Epithelial cell of esophagus (primary cell): ENCODE measurements at regions not wholly inside any gene's neighbourhood (a gene's known extent, or its start where the extent isn't known, plus 50 kb on each side); places are given as distances from the start of the nearest gene placed in this dataset.

Experiments used
- DNase-seq: peaks from one replicate; pipeline ENCODE4 v3.0.0; 2010; ENCODE audit warnings: low read depth
- H3K4me3 ChIP-seq: 2 replicates; pipeline ENCODE4 v1.5.1; 2011; ENCODE audit warnings: mild to moderate bottlenecking, low read length, control low read depth
- CTCF ChIP-seq: IDR thresholded peaks from 2 replicates; pipeline ENCODE4 v1.5.1; 2011; ENCODE audit warnings: low read depth, mild to moderate bottlenecking, low read length, control low read depth, inconsistent platforms; ENCODE audit not compliant: insufficient read depth; ENCODE audit errors: missing control alignments

- TF ChIP-seq CTCF = no peak
These were observed 760.3 kb downstream of the CDH9 start for GRCh38 chr5:26278078-26278477.

DNA sequence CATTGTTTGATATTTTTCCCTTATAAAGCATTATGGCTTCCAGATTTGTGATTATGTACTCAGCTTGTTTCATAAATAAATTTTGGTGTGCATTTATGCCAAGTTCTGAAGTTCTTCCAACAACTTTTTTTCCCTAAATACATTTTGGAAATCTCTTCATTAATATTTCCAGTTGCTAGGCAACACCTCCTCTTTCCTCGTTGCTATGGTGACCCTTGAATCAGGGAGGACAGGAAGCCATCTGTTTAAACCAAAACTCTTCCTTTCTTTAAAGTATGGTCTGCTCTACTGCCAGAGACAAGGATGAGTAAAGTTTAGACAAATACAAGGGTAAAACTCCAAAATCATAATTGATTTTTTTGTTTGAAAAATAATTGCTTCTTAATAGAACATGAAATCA is 779.3 kb downstream of the CDH9 start:
- H3K4me3 ChIP-seq = no peak overlapping the region
- no peak for TF ChIP-seq CTCF

More at GRCh38 chr5:26278078-26278477, 760.3 kb downstream of the CDH9 start:
- no peak overlapping the region for H3K4me3 ChIP-seq
- DNase-seq = no peak

DNA sequence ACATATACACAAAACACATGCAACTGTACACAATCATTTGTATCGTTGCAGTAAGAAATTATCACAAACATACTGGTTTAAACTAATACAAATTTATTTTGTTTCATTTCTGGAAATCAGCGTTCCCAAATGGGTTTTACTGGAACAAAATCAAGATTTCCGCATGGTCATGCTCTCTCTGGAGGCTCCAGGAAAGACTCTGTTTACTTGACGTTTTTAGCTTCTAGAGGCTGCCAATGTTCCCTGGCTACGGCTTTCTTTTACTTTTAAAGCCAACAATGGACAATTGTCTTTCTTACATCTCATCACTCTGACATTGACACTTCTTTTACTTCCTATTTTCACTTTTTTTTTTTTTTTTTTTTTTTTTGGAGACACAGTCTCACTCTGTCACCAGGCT is 793.1 kb downstream of the CDH9 start:
- TF ChIP-seq CTCF = no peak
- H3K4me3 ChIP-seq = no peak overlapping the region
- DNase-seq = no peak

More for the DNA sequence above, 779.3 kb downstream of the CDH9 start:
- no peak for DNase-seq

GRCh38 chr5:26239588-26239987 is 798.8 kb downstream of the CDH9 start:
- no peak for TF ChIP-seq CTCF
- DNase-seq = no peak
- no peak overlapping the region for H3K4me3 ChIP-seq

DNA sequence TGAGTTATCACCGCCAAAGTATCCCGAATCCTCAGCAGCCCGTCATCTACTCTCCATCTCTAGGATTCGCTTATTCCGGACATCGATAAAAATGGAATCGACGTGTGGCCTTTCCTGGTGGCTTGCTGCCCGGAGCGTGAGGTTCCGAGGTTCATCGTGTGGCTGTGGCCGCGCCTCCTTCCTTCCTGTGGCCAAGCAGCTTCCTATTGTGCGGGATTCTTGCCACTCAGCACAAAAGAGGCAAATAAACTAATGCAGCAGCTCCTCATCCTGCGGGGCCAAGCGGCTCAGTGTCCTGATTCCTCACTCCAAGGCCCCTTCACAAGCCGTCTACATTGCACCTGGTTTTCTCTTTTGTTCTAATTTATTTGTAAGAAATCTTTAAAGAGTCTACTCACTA is 800.9 kb downstream of the CDH9 start:
- no peak for DNase-seq
- no peak overlapping the region for H3K4me3 ChIP-seq
- no peak for TF ChIP-seq CTCF

- no peak for TF ChIP-seq CTCF
- DNase-seq = no peak
- H3K4me3 ChIP-seq = no peak overlapping the region
These were observed 801.5 kb downstream of the CDH9 start for GRCh38 chr5:26236936-26237335.

DNA sequence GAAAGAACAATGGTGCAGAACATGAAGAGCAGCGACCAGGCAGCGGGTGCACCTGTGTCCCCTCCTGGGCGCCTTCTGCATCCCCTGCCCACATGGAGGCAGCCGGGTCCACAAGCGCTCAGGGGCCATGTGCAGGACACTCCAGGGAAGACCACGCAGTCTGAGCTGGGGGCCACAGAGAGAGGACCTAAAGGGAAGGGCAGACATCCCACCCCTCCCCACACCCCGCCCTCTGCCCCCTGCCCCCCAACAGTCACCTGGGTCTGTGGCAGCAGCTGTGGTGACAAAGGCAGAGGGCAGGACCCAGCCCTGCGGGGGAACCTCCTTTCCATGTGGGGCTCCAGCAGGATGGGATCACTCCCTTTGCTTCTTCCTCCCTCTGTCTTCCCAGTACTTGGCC is 805.7 kb downstream of the CDH9 start:
- no peak for DNase-seq
- no peak overlapping the region for H3K4me3 ChIP-seq
- TF ChIP-seq CTCF = no peak
